ENCODE measurements at regions not wholly inside any gene's neighbourhood (a gene's known extent, or its start where the extent isn't known, plus 50 kb on each side); places are given as distances from the start of the nearest gene placed in this dataset.

DNA sequence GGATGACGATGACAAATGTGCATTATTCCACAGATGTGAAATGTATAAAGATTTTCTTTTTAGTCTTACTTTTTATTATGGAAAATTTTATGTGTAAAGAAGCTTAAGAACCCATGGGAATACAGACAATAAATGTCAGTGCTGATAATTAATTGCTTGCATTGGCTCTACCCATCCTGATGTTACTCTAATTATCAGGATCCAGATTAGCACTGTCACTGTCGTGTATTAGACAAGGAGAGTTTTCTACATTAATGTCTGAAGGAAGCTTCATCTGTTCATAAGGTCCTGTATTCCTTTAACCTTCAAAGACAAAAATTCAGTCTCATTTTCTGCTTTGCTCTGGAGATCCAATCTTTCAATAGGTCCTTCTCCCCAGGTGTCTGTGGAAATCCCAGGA, 259.1 kb upstream of the ADAMTS5 start:
- no peak for DNase-seq (ENCODE audit: low spot score in 2 of 2)
- 81% methylated on average over 2 of the region's 2 CpGs for WGBS

DNA sequence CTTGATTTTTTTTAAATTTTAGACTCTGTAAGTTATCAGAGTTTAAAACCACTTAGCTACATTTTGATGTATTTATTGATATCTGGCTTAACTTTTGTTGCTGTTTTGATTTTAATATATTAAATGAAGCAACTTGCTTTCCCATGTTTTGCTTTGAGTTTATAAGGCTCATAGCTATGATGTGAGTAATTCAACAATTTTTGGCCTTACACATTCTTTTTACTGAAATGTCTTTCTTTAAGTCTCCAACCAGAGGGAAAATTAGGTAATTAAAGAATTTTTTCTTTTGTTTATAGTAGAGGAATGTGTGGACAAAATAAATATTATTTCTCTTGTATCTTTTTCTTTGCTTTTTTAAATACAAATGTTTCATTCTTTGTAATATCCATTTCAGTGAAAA, 258.3 kb upstream of the ADAMTS5 start:
- Histone ChIP-seq H3K4me3 (no peak overlapping the region), H3K36me3 (no peaks in the 10 kb centered on the region), H3K9me3 (no peaks in the 10 kb centered on the region), H3K27ac (no peak overlapping the region), H3K4me1 (no peaks in the 10 kb centered on the region), H3K27me3 (no peaks in the 10 kb centered on the region)
- DNase-seq (ENCODE audit: low spot score in 2 of 2) = no peak
- TF ChIP-seq POLR2A (IDR thresholded peaks at IDR 0.05) (no peak), CTCF (IDR thresholded peaks at IDR 0.05) (no peak), POLR2AphosphoS5 (IDR thresholded peaks at IDR 0.05) (no peak), EP300 (IDR thresholded peaks at IDR 0.05) (no peak)

More for the DNA sequence above, 259.1 kb upstream of the ADAMTS5 start:
- H3K4me3 ChIP-seq = no peak overlapping the region
- no peak overlapping the region for H3K27ac ChIP-seq
- H3K27me3 ChIP-seq = no peaks in the 10 kb centered on the region
- H3K4me1 ChIP-seq = no peaks in the 10 kb centered on the region
- TF ChIP-seq EP300 (IDR thresholded peaks at IDR 0.05) (no peak), CTCF (IDR thresholded peaks at IDR 0.05) (no peak), POLR2AphosphoS5 (IDR thresholded peaks at IDR 0.05) (no peak)
- H3K9me3 ChIP-seq = no peaks in the 10 kb centered on the region
- no peaks in the 10 kb centered on the region for H3K36me3 ChIP-seq

- H3K9me3 ChIP-seq = no peaks in the 10 kb centered on the region
- H3K36me3 ChIP-seq = no peaks in the 10 kb centered on the region
- DNase-seq (ENCODE audit: low spot score in 2 of 2) = no peak
- no peaks in the 10 kb centered on the region for H3K27me3 ChIP-seq
- H3K4me3 ChIP-seq = no peak overlapping the region
- TF ChIP-seq EP300 (IDR thresholded peaks at IDR 0.05) (no peak), CTCF (IDR thresholded peaks at IDR 0.05) (no peak), POLR2AphosphoS5 (IDR thresholded peaks at IDR 0.05) (no peak), POLR2A (IDR thresholded peaks at IDR 0.05) (no peak)
- H3K4me1 ChIP-seq = no peaks in the 10 kb centered on the region
- H3K27ac ChIP-seq = no peak overlapping the region
Observed at GRCh38 chr21:27224169-27224568, 257.3 kb upstream of the ADAMTS5 start.

- TF ChIP-seq POLR2A (IDR thresholded peaks at IDR 0.05) (no peak), CTCF (IDR thresholded peaks at IDR 0.05) (no peak), EP300 (IDR thresholded peaks at IDR 0.05) (no peak), POLR2AphosphoS5 (IDR thresholded peaks at IDR 0.05) (no peak)
- DNase-seq (ENCODE audit: low spot score in 2 of 2) = no peak
- Histone ChIP-seq H3K27ac (peak overlapping the region; percentile 68), H3K9me3 (no peaks in the 10 kb centered on the region), H3K4me3 (no peak overlapping the region), H3K4me1 (no peaks in the 10 kb centered on the region), H3K36me3 (no peaks in the 10 kb centered on the region), H3K27me3 (no peaks in the 10 kb centered on the region)
- 81% methylated on average over 2 of the region's 2 CpGs for whole genome bisulfite sequencing
Observed at GRCh38 chr21:27221077-27221476, 254.2 kb upstream of the ADAMTS5 start.

DNA sequence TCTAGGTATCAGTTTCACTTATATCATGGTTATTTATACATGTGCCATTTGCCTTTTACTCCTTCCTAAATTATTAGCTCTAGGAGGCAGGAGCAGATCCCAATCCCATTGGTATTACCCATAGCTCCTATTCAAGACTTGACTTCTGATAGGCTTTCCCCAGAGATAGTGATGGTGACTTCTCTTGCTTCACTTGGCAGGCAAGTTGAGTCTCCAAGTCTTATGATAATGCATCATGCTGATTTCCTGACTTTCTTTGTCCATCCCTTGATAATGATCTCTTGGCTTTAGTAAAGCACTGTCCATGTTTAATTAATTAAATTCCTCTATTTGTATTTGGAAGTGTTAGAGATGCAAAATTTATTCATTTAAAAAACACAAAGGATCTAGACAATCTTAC, 253.5 kb upstream of the ADAMTS5 start:
- Histone ChIP-seq H3K36me3 (no peaks in the 10 kb centered on the region), H3K4me1 (no peaks in the 10 kb centered on the region), H3K27me3 (no peaks in the 10 kb centered on the region), H3K27ac (peak overlapping the region; percentile 69), H3K9me3 (no peaks in the 10 kb centered on the region), H3K4me3 (no peak overlapping the region)
- no peak for TF ChIP-seq POLR2A (IDR thresholded peaks at IDR 0.05)
- TF ChIP-seq EP300 (IDR thresholded peaks at IDR 0.05) = no peak
- no peak for TF ChIP-seq CTCF (IDR thresholded peaks at IDR 0.05)
- TF ChIP-seq POLR2AphosphoS5 (IDR thresholded peaks at IDR 0.05) = peak in 2 of 3 donors; percentile 31 to 32
- no peak for DNase-seq (ENCODE audit: low spot score in 2 of 2)

All from suprapubic skin (tissue), 4 donors.